NCI-H345 (cell line): ENCODE measurements at regions not wholly inside any gene's neighbourhood (a gene's known extent, or its start where the extent isn't known, plus 50 kb on each side); places are given as distances from the start of the nearest gene placed in this dataset.

Source experiments
- DNase-seq: peaks from one replicate; lab custom pipeline; 2025; lab: John Stamatoyannopoulos, UW

GRCh38 chr3:186411994-186412393 lies 50.0 kb upstream of the DGKG start:
- DNase-seq = no peak
